Limb (tissue), 2 donors: ENCODE measurements at regions not wholly inside any gene's neighbourhood (a gene's known extent, or its start where the extent isn't known, plus 50 kb on each side); places are given as distances from the start of the nearest gene placed in this dataset.
"Not testable (repeated sequence)": the region's sequence is repeated elsewhere in the genome, so short reads cannot be mapped to it uniquely, and the experiment has no call there.

Experiments
- DNase-seq, 2 donors: peaks; one replicate each; pipeline ENCODE4 v3.0.0-alpha.2; 2016; ENCODE audit errors: extremely low spot score in 2 of 2

GRCh38 chr6:90463359-90463758 lies 123.5 kb downstream of the MAP3K7 start:
- no peak for DNase-seq

DNA sequence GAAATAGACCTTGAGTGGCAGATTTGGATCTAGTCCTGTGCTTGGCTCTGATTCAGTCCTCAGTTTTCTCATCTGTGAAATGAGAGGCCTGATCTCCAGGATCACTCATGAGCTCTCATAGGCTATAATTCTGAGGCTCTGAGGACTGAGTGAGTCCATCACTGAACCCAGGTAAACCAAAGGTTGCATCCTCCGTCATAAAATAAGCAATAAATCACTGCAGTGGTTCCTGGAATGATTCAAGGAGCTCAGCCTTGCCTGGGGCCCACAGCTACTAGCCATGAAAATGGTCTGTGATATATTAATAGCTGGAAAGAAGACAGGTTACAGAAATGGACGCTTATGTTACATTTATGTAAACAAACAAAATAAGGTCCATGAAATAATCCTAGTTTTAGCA lies 124.8 kb downstream of the MAP3K7 start:
- no peak for DNase-seq

- DNase-seq: no peak
Observed at GRCh38 chr6:90461383-90461782, 125.5 kb downstream of the MAP3K7 start.

GRCh38 chr6:90460051-90460450 lies 126.8 kb downstream of the MAP3K7 start:
- no peak for DNase-seq

- DNase-seq: no peak
Observed at GRCh38 chr6:90459225-90459758, 127.6 kb downstream of the MAP3K7 start.

- DNase-seq: no peak
Observed at GRCh38 chr6:90458353-90459224, 128.3 kb downstream of the MAP3K7 start.

DNA sequence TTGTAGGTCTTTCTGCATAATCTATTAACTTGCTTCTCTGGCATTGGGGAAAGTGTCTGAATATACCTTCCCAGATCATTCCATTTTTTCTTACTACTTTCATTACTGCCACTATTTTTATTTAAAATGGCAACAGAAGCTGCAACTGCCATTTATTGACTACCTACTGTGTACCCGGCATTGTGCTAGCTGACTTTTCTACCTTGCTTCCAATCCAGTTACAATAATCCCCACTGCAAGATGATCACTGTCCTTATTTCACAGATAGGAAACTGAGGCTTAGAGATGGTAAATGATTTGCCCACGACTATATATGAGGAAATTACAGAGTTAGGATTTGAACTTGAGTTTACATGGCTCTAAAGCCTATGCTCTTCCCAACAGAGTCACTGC lies 129.0 kb downstream of the MAP3K7 start:
- no peak for DNase-seq

DNA sequence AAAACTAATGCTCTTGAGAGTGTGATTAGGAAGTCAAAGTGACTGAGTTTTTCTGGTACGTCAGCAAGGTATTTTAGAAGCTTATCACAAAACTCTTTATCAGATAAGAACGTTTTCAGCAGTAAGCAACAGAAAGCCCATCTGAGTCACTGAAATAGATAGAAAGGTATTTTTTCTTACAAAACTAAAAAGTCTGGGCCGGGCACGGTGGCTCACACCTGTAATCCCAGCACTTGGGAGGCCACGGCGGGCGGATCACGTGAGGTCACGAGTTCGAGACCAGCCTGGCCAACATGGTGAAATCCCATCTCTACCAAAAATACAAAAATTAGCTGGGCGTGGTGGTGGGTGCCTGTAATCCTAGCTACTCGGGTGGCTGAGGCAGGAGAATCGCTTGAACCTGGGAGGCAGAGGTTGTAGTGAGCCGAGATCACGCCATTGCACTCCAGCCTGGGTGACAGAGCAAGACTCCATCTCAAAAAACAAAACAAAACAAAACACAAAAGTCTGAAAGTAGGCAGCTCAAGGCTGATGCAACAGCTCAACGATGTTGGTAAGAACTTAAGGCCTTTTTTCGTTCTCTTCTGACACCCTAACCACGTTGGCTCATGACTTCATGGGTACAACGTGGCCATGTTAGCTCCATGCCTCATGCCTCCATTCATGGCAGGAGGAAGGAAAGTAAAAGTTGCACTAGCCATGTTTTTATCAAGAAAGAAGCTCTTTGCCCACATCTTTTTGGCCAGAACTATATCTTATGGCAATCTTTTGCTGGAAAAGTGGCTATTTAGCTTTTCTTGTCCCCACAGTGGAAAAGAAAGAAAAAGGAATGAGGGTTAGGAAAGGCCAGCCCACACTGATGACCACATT lies 129.6 kb downstream of the MAP3K7 start:
- DNase-seq: not testable (repeated sequence)

GRCh38 chr6:90456001-90456400 lies 130.9 kb downstream of the MAP3K7 start:
- no peak for DNase-seq

GRCh38 chr6:90454836-90455427 lies 131.9 kb downstream of the MAP3K7 start:
- DNase-seq: no peak

GRCh38 chr6:90450268-90450953 lies 136.5 kb downstream of the MAP3K7 start:
- no peak for DNase-seq

DNA sequence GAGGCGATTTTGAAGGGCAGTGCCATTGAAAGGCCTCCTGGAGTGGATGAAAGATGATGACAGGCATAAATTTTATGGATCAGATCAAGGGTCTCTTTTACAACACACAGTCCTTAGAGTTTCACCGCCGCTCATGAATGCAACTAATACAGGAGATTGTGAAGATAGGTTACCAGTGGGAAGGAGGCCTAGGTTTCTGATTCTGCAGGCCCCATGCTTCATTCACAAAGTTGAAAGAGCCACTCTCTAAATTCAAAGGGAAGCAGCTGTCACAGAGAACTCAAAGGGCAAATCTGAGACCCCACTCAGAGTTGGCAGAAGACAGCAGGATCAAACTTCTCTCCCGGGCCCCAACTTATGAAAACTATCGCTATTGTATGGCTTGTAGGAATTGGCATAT lies 137.6 kb downstream of the MAP3K7 start:
- DNase-seq: no peak

DNA sequence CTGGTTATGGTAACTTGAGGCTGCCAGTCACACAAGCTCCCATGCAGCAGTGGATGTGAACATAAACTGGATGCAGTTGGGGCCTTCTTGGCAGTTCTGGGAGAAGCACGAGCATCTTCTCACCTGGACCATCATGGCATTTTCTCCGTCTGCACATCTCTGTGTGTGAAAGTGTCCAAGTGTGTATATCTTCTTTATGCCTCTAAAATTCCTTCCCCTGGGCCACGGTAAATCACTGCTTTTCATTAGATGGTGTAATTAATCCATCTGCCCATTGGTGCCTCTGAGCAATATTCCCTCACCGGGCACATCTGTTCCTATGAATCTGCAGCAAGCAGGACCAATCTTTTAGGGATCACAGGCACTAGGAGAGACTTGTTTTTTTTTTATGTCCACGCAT lies 138.0 kb downstream of the MAP3K7 start:
- DNase-seq: no peak

DNA sequence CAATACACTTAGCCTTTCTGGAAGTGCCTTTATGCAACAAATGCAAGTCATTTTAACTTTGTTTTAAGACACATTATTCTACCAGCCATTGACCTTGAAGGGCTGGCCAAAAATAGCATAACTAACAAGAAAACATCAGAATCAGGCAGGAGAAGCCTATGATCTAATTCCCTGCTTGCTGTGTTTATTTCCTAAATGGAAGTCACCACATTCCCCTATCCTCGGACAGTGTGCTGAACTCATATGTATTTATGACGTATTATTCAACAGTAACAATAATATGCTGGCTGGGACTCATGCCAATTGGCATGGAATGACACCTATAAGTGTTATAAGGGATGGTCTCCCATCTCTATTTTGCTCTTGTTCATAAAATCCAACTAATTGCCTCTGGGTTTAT lies 140.7 kb downstream of the MAP3K7 start:
- DNase-seq: no peak

DNA sequence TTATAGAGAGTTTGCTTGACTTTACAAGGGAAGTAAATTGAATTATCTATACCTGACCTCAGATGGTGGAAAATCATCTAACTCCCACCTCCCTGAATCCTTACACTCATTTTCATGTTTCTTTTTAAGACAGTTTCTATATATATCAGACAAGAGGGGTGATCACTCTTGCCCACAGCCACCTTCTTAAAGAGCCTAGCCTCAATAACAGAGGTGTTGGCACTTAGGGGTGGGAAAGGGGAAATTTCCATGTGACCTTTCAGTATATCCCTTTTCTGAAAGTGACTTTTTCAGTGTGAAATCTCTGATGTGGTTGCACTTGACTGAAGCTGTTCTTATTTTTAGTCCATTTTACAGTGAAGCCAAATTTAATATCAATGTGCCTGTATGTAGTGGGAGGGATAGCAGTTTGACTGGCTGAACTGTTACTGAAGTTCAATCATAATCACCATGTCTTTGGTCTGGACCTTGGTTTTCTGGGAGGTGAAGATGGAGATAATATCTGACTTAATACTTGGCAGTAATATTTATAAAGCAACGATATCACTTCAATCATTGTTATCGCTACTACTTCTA lies 141.3 kb downstream of the MAP3K7 start:
- no peak for DNase-seq

DNA sequence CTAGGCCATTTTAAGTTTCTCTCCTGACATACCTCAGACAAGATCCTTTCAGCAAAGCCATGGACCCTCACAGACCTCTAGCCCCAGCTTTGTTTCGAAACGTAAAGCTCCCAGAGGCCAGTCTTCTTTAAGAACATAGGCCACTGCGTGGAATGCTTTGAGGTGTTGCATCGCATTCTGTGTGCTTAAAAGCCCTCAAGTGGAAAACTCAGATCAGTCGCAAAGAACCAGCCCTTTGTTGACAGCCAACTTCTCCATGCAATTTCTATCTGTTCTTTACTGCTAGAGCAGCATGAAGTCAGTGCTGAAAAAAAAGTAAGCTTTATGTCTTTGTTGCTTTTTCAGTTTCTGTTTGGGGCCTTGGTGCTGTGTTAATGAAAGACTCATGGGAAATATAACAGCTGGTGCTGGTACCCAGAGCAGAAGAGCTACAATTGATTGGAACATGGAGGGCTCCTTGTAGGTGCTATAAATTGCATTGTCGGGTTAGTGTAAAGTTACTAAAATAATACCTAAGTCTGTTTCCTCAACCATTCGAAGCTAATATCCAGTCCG lies 142.6 kb downstream of the MAP3K7 start:
- no peak for DNase-seq

DNA sequence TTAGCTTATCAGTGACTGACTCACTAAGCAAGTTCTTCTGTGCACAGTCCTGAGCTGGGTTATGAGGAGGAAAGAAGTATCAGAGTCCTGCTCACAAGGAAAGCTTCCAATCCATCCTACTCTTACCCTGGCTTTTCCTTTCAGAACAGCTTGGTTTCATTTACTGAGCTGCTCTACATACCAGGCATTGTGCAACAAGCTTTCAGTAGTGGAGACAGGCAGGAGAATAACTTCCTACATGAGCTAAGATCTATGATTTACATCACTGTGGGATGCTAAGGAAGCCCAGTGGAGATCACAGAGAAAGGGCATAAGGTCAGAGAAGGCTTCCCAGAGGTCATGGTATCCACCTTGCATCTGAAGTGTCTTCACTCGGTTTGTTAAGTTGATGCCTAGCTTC lies 144.5 kb downstream of the MAP3K7 start:
- no peak for DNase-seq

GRCh38 chr6:90440586-90441283 lies 144.1 kb upstream of the BACH2 start:
- no peak for DNase-seq

DNA sequence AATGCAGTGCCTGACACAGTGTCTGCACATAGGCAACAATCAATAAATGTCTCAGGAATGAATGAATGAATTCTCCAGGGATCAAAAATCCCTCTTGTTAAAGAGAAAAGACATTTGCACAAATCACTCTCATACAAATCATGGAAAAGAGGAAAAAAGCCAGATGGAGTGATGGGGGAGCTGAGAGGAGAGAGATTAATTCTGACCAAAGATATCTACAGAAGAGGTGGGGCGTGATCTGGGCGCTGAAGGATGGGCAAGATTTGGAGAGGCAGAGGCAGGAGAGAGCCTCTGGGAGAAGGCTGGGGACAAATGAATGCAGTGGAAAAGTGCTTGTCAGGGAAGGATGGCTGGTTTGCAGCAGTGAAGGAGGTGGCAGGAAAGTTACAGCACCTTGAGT lies 142.9 kb upstream of the BACH2 start:
- no peak for DNase-seq

DNA sequence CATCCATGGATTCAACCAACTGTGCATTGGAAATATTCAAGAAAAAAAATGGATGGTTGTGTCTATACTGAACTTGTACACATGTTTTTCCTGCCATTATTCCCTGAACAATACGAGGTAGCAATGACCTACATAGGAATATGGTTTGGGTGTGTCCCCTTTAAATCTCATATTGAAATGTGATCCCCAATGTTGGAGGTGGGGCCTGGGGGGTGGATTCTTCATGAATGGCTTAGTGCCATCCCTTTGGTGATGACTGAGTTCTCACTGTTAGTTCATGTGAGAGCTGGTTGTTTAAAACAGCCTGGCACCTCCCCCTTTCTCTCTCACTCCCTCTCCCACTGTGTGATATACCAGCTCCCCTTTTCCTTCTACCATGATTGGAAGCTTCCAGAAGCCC lies 139.8 kb upstream of the BACH2 start:
- no peak for DNase-seq
